BLaER1 (cell line): ENCODE measurements at regions not wholly inside any gene's neighbourhood (a gene's known extent, or its start where the extent isn't known, plus 50 kb on each side); places are given as distances from the start of the nearest gene placed in this dataset.
A peak's percentile ranks its signal among the peaks of the same experiment; 100 is the strongest.

Experiments used
- H3K27ac ChIP-seq: shearing (Covaris generic); formaldehyde crosslinking; 2 replicates; pipeline ENCODE4 v1.8.1; 2022
- H3K27me3 ChIP-seq: shearing (Covaris generic); formaldehyde crosslinking; 2 replicates; pipeline ENCODE4 v1.8.1; 2022
- H3K36me3 ChIP-seq: shearing (Covaris generic); formaldehyde crosslinking; 2 replicates; pipeline ENCODE4 v1.8.1; 2022
- H3K4me1 ChIP-seq: shearing (Covaris generic); formaldehyde crosslinking; 2 replicates; pipeline ENCODE4 v1.8.1; 2022
- H3K4me2 ChIP-seq: shearing (Covaris generic); formaldehyde crosslinking; 2 replicates; pipeline ENCODE4 v1.8.1; 2022
- H3K4me3 ChIP-seq: shearing (Covaris generic); formaldehyde crosslinking; 2 replicates; pipeline ENCODE4 v1.8.1; 2022
- H3K9ac ChIP-seq: shearing (Covaris generic); formaldehyde crosslinking; 2 replicates; pipeline ENCODE4 v1.8.1; 2022
- H3K9me3 ChIP-seq: shearing (Covaris generic); formaldehyde crosslinking; 2 replicates; pipeline ENCODE4 v1.8.1; 2022
- H4K20me1 ChIP-seq: shearing (Covaris generic); formaldehyde crosslinking; 2 replicates; pipeline ENCODE4 v1.8.1; 2022
- Cebpa-rat ChIP-seq: shearing (Covaris generic); IDR thresholded peaks from 2 replicates; pipeline ENCODE4 v1.8.1; 2022

- Histone ChIP-seq H3K4me1 (no peaks in the 10 kb centered on the region), H3K27me3 (no peaks in the 10 kb centered on the region), H3K36me3 (no peaks in the 10 kb centered on the region), H3K27ac (no peak overlapping the region), H3K4me2 (no peak overlapping the region), H3K4me3 (no peak overlapping the region), H3K9ac (no peak overlapping the region), H3K9me3 (no peaks in the 10 kb centered on the region), H4K20me1 (no peaks in the 10 kb centered on the region)
- no peak for TF ChIP-seq Cebpa-rat
Observed at GRCh38 chr22:48474881-48475280, 1352.8 kb downstream of the BRD1 start.

GRCh38 chr22:48473202-48473601, 1354.5 kb downstream of the BRD1 start:
- no peak overlapping the region for H3K4me2 ChIP-seq

GRCh38 chr22:48464246-48464645, 1363.4 kb downstream of the BRD1 start:
- Histone ChIP-seq H3K36me3 (no peaks in the 10 kb centered on the region), H3K9ac (no peak overlapping the region), H3K27ac (no peak overlapping the region), H3K4me1 (no peaks in the 10 kb centered on the region), H3K4me3 (no peak overlapping the region), H3K9me3 (no peaks in the 10 kb centered on the region), H3K4me2 (no peak overlapping the region), H3K27me3 (no peaks in the 10 kb centered on the region), H4K20me1 (no peaks in the 10 kb centered on the region)
- TF ChIP-seq Cebpa-rat = no peak

More at GRCh38 chr22:48473202-48473601, 1354.5 kb downstream of the BRD1 start:
- no peak overlapping the region for H3K4me3 ChIP-seq
- H3K36me3 ChIP-seq = no peaks in the 10 kb centered on the region
- H4K20me1 ChIP-seq = no peaks in the 10 kb centered on the region
- no peak for TF ChIP-seq Cebpa-rat
- H3K27me3 ChIP-seq = no peaks in the 10 kb centered on the region
- H3K9me3 ChIP-seq = no peaks in the 10 kb centered on the region
- no peak overlapping the region for H3K27ac ChIP-seq
- H3K9ac ChIP-seq = no peak overlapping the region
- H3K4me1 ChIP-seq = no peaks in the 10 kb centered on the region

- H3K36me3 ChIP-seq = no peaks in the 10 kb centered on the region
- no peak overlapping the region for H3K4me2 ChIP-seq
- H3K4me1 ChIP-seq = no peaks in the 10 kb centered on the region
- no peaks in the 10 kb centered on the region for H3K27me3 ChIP-seq
- H4K20me1 ChIP-seq = no peaks in the 10 kb centered on the region
- no peak overlapping the region for H3K27ac ChIP-seq
- H3K9ac ChIP-seq = no peak overlapping the region
- no peak for TF ChIP-seq Cebpa-rat
- H3K4me3 ChIP-seq = no peak overlapping the region
- H3K9me3 ChIP-seq = no peaks in the 10 kb centered on the region
Observed at GRCh38 chr22:48459859-48460823, 1367.5 kb downstream of the BRD1 start.

- H3K36me3 ChIP-seq = no peaks in the 10 kb centered on the region
- no peaks in the 10 kb centered on the region for H4K20me1 ChIP-seq
- H3K4me2 ChIP-seq = no peak overlapping the region
- no peak overlapping the region for H3K9ac ChIP-seq
- no peak for TF ChIP-seq Cebpa-rat
- H3K4me3 ChIP-seq = no peak overlapping the region
- H3K4me1 ChIP-seq = peaks cover 6% of the 10 kb centered on the region; the same call in 1 of the 2 replicates
- no peak overlapping the region for H3K27ac ChIP-seq
- H3K27me3 ChIP-seq = no peaks in the 10 kb centered on the region
- no peaks in the 10 kb centered on the region for H3K9me3 ChIP-seq
Observed at GRCh38 chr22:48459259-48459658, 1368.4 kb downstream of the BRD1 start.

- no peak for TF ChIP-seq Cebpa-rat
- no peaks in the 10 kb centered on the region for H3K9me3 ChIP-seq
- peaks cover 33% of the 10 kb centered on the region for H3K4me1 ChIP-seq
- H3K4me2 ChIP-seq = no peak overlapping the region
- no peaks in the 10 kb centered on the region for H3K36me3 ChIP-seq
- no peak overlapping the region for H3K4me3 ChIP-seq
- no peak overlapping the region for H3K27ac ChIP-seq
- no peak overlapping the region for H3K9ac ChIP-seq
- peaks cover 18% of the 10 kb centered on the region for H3K27me3 ChIP-seq
- H4K20me1 ChIP-seq = peaks cover 17% of the 10 kb centered on the region; the same call in 1 of the 2 replicates
Observed at GRCh38 chr22:48456449-48456848, 1371.2 kb downstream of the BRD1 start.

GRCh38 chr22:48453751-48454485, 1373.8 kb downstream of the BRD1 start:
- Histone ChIP-seq H3K4me2 (peak overlapping the region; percentile 39), H3K27me3 (peaks cover 43% of the 10 kb centered on the region), H3K27ac (no peak overlapping the region), H3K9ac (no peak overlapping the region), H3K4me3 (no peak overlapping the region), H4K20me1 (peaks cover 35% of the 10 kb centered on the region; the same call in 1 of the 2 replicates), H3K9me3 (no peaks in the 10 kb centered on the region; the same call in 1 of the 2 replicates), H3K4me1 (peaks cover 53% of the 10 kb centered on the region), H3K36me3 (no peaks in the 10 kb centered on the region)
- TF ChIP-seq Cebpa-rat = no peak

- H3K27ac ChIP-seq = no peak overlapping the region
- peaks cover 57% of the 10 kb centered on the region for H3K4me1 ChIP-seq
- peaks cover 51% of the 10 kb centered on the region for H3K27me3 ChIP-seq
- H3K36me3 ChIP-seq = no peaks in the 10 kb centered on the region
- TF ChIP-seq Cebpa-rat = no peak
- H3K9me3 ChIP-seq = peaks cover 7% of the 10 kb centered on the region
- no peak overlapping the region for H3K9ac ChIP-seq
- H3K4me2 ChIP-seq = peak overlapping the region; percentile 57
- H3K4me3 ChIP-seq = no peak overlapping the region
- H4K20me1 ChIP-seq = peaks cover 37% of the 10 kb centered on the region; the same call in 1 of the 2 replicates
Observed at GRCh38 chr22:48453171-48453570, 1374.5 kb downstream of the BRD1 start.

GRCh38 chr22:48452766-48453165, 1374.9 kb downstream of the BRD1 start:
- H3K9me3 ChIP-seq = peaks cover 11% of the 10 kb centered on the region
- H3K27me3 ChIP-seq = peaks cover 55% of the 10 kb centered on the region
- H3K27ac ChIP-seq = no peak overlapping the region
- H3K4me1 ChIP-seq = peaks cover 57% of the 10 kb centered on the region
- H3K9ac ChIP-seq = no peak overlapping the region
- no peak overlapping the region for H3K4me3 ChIP-seq
- H3K4me2 ChIP-seq = peak overlapping the region; percentile 57
- TF ChIP-seq Cebpa-rat = no peak
- peaks cover 41% of the 10 kb centered on the region; the same call in 1 of the 2 replicates for H4K20me1 ChIP-seq
- H3K36me3 ChIP-seq = no peaks in the 10 kb centered on the region

GRCh38 chr22:48451891-48452290, 1375.8 kb downstream of the BRD1 start:
- H3K4me2 ChIP-seq = peak overlapping the region; percentile 57
- H3K27ac ChIP-seq = no peak overlapping the region
- peaks cover 45% of the 10 kb centered on the region; the same call in 1 of the 2 replicates for H4K20me1 ChIP-seq
- no peak overlapping the region for H3K9ac ChIP-seq
- peaks cover 11% of the 10 kb centered on the region for H3K9me3 ChIP-seq
- TF ChIP-seq Cebpa-rat = no peak
- no peaks in the 10 kb centered on the region for H3K36me3 ChIP-seq
- H3K27me3 ChIP-seq = peaks cover 63% of the 10 kb centered on the region
- peaks cover 57% of the 10 kb centered on the region for H3K4me1 ChIP-seq
- no peak overlapping the region for H3K4me3 ChIP-seq
